GM21360 (cell line): ENCODE measurements at regions not wholly inside any gene's neighbourhood (a gene's known extent, or its start where the extent isn't known, plus 50 kb on each side); places are given as distances from the start of the nearest gene placed in this dataset.
"Not testable (repeated sequence)": the region's sequence is repeated elsewhere in the genome, so short reads cannot be mapped to it uniquely, and the experiment has no call there.

Source experiments
- ATAC-seq: cut with Tn5 transposase; IDR thresholded peaks from one replicate; pipeline ENCODE4 v1.9.1; 2021; ENCODE audit warnings: mild to moderate bottlenecking, moderate library complexity; ENCODE audit not compliant: unreplicated experiment

DNA sequence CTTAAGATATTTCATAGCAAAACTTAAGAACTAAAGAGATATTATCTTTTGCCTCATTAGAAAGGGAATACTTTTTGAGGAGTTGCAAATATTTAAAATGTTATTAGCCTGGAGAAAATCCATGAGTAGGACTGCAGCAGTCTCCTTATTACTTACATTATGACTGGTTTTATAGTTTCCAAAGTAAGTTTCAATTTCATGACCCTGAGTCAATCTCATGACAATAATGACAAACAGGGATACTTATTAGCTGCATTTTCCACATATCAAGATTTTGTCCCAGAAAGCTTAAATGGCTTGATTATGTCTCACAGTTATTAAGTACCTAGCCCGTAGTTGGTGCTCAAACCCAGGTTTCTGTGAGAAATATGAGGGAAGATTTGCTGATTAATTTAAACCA lies 150.8 kb upstream of the ZEB2 start:
- ATAC-seq = no peak

GRCh38 chr2:144670080-144670479 lies 150.2 kb upstream of the ZEB2 start:
- ATAC-seq = no peak

DNA sequence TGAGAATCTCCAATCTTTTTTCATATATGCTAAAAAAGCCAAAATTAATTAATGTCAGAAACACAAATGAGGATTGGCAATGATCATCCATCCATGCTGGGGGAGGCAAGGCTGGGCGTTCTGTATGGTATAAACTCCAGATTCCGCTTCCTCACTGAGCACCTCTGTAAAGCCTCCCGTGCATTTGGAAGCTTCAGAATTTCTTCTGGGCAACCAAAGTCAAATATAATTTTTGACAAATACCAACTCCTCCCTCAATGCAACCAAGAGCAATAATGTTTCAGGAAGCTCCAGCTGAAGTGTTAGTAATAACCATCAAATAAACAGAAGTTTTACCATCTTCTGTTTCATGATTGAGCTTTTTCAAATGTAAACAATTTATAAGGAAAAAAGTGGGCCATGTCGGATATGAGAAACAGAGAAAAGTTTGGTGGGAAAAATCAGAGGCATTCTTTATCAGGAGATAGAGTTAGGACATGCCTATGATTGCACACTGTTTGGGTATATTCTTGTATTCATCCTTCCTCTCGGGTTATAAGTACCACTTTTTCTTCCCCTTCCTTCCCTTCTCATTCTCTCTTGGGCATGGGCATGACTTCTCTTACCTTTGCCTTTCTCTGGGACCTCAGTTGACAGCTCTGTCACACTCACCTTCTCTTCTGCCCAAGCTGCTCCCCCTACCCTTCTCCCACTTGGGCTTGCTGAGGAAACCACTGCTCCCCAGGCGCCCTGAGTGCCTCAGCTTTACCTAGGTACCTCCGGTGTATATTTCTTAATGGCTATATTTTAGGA lies 149.5 kb upstream of the ZEB2 start:
- ATAC-seq = no peak

GRCh38 chr2:144668493-144669110 lies 148.7 kb upstream of the ZEB2 start:
- no peak for ATAC-seq

DNA sequence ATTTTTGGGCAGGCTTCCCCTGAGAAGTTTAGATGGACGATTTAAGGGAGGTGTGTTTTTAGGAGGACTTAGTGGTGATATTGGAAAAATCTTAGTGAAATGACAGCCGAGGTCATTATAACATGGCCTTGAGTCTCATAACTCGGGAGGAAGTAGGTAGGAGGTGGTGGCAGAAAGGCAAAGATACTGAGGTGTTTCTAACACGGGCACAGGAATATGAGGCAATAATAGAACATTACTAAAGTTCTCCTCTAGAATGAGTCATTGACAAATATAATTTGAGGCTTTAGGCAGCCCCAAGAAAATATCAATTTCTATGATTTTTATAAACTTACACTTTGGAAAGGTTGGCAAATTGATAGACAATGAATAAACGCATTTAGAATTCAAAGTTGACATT lies 146.1 kb upstream of the ZEB2 start:
- ATAC-seq = no peak

DNA sequence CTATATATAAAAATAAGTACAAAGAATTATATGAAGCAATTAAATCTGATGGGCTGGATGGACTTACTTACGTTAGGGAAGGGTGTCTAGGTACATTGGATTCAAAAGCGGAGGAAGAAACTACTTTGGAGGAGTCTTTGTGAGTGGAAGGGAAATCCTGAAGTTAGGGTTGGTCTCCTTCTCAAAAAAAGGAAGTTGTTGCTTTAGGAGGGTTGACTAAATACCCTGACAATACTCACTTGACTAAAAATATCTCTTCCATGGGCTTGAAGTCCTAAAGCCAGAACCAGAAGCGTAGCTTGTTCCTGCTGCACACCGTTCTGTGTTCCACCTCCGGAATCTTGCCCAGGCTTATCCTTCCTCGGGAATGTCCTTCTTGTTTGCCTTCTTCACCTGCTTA lies 143.3 kb upstream of the ZEB2 start:
- no peak for ATAC-seq

DNA sequence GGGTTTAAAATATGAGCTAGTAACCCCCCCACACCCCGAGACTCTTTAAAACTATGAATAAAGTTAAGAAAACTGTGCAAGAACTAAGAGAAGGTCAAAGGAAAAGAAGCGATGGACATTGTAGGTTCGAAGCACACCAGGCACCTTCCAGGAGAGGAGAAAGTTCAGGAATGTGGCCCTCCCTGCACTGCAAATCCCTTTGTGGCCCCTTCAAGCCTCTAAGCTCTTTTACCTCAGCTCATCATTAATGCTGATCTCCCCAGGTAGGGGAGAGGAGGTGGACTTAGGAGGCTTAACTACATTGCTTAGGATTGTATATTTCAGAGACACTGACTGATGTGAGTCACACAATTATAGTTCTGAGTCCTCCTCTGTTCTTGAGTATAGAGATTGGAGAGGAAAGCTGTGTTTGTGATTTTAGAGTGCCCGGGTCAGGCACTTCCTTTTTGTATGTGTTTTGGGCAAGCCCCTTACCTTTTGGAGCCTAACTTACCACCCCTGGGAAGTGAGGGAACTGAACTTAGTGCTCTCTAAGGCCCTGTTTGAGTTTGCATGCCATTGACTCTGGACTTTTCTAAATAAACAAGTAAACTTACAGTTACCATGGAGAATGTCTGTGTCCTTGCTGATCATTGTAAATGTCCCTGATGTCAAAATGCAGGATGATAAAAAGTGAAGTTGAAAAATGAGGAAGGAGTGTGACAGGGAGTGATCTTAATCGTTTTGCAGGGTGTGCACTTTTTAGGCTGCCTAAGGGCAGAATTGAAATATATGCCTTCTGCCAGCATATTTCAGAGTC lies 140.8 kb upstream of the ZEB2 start:
- no peak for ATAC-seq

DNA sequence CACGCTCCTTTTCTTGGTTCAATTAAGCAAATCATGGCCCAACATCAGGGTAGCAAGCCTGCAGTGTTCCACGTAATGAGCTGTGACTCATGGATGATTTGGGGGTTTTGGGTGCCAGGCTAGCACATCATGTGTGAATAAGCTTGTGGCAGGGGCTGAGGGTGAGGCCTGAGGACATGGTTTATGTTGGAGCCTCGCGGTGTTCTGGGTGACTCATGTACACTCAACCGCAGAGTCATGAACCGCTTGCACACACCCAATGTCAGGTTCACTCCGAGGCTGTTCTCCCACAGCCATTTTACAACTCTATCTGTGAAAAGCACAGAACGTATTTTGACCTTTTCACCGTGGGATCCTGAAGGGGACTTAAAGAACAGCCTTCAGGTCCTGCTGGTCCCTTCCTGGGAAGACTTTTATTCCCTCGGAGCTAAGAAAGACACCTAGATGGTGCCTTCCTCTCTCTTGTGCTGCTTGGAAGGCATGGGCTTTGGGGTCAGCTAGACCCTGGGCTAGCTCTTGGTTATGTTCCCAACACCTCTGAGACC lies 139.9 kb upstream of the ZEB2 start:
- ATAC-seq = no peak

DNA sequence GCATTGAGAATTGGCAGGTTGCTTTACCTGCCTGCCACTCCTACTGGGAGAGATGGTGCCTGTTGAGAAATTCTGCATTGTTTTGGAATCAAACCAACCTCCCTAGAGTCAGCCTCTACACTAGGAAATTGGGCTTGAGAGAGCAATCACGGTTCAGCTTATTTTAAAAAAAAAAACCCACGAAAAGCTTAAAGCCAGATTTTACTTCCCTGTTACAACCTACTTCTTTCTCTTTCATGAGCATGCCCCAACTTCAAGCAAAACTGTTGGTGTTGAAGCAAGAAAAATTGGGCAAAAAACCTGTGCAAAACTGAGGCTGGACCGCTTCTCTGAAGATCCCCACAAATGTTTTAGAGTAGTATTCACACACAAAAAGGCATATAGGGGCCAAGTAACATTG lies 134.6 kb upstream of the ZEB2 start:
- ATAC-seq = no peak

DNA sequence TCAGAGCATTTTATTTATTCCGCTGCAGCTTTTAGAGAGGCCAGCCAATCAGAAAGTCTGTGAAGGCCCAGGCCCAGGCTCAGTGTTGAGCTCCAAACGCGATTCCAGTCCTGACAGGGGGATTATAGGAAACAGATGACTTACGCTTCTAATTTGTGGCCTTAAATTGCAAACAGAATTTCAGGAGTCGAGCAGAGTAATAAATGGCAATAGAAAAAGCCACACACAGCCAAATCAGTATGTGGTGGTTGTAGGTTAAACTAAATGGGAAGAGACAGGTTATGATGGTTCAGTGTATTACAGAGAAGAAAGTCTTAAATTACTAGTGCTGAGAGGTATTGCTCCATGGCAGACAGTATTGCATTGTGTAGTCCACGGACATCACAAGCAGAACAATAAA lies 131.0 kb upstream of the ZEB2 start:
- no peak for ATAC-seq

- ATAC-seq = no peak
Measured at GRCh38 chr2:144648837-144649465, 129.0 kb upstream of the ZEB2 start.

DNA sequence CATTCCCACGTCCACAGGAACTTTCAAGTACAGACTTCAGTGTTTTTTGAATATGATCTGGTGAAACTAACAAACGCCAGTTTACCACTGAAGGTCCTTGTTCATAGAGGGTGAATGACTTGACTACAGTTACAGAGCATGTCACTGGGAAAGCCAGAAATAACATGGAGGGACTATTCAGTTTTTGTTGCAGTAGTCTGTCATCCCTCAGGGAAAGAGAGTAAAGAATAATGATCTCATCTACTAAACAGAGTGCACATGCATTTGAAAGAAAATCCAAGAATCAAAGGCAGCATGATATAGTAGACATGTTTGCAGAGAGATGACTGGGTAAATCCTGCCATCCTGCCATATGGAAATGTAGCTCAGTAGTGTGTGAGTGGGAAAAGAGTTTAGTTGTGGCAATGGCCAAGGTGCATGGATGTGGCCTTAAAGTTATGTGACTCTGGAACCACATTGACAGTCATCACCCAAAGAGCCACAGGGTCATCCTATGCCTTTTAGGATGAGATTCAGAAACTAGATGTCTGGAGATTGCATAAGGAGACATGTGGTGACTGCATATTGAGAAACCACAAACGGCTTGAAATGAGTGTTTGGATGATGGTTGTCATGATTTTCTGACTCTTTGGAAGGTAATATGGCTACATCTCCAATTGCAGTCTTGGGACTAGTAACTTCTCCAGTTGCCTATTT lies 125.3 kb upstream of the ZEB2 start:
- no peak for ATAC-seq

DNA sequence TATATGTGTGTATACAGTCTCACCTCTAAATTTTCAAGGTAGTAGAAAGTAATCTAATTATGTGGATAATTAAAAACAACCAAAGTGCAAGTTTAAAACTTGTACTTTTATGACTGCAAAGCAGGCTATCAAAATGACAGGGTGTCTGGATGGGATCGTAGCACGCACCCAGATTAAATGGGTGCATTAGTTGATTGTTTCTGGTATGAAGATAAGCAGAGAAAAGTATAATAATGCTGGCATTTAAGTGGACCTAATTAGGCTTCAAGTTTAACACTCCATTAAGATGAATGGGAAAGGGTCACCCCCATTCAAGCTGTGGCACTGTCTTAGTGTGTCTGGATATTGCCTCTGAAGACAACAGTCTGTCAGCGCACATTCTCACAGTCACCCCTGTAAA lies 124.6 kb upstream of the ZEB2 start:
- ATAC-seq = no peak

GRCh38 chr2:144643537-144644336 lies 123.8 kb upstream of the ZEB2 start:
- ATAC-seq = no peak

DNA sequence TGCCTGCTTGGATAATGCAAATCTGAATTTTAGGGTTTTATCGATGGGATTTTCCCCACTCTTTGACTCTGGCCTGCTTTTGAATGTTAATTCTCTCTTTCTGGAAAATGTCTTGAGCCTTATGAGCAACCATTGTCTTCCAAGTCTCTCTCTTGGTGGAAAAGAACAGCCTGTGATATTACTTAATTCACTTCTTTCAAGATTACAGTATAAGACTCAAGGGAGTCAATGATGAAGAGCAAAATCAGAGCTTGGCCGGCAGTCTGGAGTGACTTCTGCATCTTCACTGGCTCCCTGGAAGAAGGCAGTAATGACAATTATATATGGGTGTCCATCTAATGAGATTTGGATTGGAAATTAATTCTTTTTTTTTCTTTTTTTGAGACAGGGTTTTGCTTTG lies 122.9 kb upstream of the ZEB2 start:
- no peak for ATAC-seq

DNA sequence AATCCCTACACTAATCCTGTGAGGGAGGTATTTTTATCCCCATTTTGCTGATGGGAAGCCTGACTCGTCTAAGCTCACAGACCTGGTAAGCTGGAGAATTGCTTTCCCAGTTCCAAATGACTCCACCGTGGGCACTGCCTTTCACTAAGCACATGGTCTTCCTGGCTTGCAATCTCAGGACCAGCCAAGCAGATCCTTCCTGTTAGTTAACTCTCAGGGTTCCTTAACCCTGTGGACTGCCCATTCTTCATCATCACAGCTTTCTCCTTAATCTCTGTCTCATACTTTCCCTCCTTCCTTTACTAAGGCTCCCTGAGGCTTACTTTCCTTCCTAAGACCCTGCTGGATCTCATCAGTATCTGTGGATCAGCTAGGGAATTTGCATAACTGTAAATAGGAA lies 122.2 kb upstream of the ZEB2 start:
- no peak for ATAC-seq

DNA sequence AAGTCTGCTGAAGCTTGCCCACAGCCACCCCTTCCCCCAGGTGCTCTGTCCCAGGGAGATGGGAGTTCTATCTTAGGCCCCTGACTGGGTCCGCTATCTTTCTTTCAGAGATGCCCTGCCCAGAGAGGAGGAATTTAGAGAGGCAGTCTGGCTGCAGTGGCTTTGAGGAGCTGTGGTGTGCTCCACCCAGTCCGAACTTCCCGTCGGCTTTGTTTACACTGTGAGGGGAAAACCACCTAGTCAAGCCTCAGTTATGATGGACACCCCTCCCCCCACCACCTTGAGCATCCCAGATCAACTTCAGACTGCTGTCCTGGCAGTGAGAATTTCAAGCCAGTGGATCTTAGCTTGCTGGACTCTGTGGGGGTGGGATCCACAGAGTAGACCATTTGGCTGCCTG lies 118.3 kb upstream of the ZEB2 start:
- not testable (repeated sequence) for ATAC-seq

- not testable (repeated sequence) for ATAC-seq
Measured at GRCh38 chr2:144636860-144637259, 116.9 kb upstream of the ZEB2 start.

DNA sequence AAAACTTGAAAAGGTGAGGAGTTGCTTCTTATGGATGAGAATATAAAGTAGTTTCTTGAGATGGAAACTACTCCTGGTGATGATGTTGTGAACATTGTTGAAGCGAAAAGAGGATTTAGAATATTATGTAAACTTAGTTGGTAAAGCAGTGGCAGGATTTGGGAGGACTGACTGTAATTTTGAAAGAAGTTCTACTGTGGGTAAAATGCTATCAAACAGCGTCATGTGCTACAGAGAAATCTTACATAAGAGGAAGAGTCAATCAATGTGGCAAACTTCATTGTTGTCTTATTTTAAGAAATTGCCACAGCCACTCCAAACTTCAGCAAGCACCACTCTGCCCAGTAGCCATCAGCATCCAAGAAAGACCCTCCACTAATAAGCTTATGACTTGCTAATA lies 112.9 kb upstream of the ZEB2 start:
- ATAC-seq = no peak

DNA sequence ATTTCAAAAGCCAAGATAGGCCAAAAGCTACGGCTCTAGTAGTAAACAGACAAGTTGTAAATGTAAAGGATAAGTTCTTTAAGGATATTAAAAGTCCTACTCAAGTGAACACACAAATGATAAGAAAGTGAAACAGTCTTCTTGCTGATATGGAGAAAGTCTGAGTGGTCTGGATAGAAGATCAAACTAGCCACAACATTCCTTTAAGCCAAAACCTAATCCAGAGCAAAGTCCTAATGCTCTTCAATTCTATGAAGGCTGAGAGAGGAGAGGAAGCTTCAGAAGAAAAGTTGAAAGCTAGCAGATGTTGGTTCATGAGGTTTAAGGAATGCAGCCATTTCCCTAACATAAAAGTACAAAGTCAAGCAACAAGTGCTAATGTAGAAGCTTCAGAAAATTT lies 111.7 kb upstream of the ZEB2 start:
- no peak for ATAC-seq
